Activated CD8-positive, alpha-beta T cell treated with anti-CD3 and anti-CD28 coated beads for 36 hours (primary cell): ENCODE measurements at regions not wholly inside any gene's neighbourhood (a gene's known extent, or its start where the extent isn't known, plus 50 kb on each side); places are given as distances from the start of the nearest gene placed in this dataset.
"Not testable (repeated sequence)": the region's sequence is repeated elsewhere in the genome, so short reads cannot be mapped to it uniquely, and the experiment has no call there.

Source experiments
- ATAC-seq: fragments of 200-7000 bp; cut with Tn5 transposase; one replicate; pipeline ENCODE4 v1.10.0; 2021; ENCODE audit warnings: mild to moderate bottlenecking, moderate library complexity
- CTCF ChIA-PET: fragments of 350-600 bp; sonication (Branson Sonifier 250); formaldehyde crosslinking; loops from one replicate; lab custom pipeline; 2021; ENCODE audit warnings: antibody characterized with exemption; lab: Charles Lee
- POLR2A ChIA-PET: fragments of 350-600 bp; sonication (Branson Sonifier 250); formaldehyde crosslinking; loops from one replicate; lab custom pipeline; 2021; ENCODE audit warnings: antibody characterized with exemption; lab: Charles Lee
- DNase-seq: peaks from one replicate; pipeline ENCODE4 v3.0.0-alpha.2; 2020
- H3K27ac Mint-ChIP-seq: one replicate; pipeline ENCODE4 v1.8.0; 2021; ENCODE audit warnings: mild to moderate bottlenecking, mixed read lengths
- H3K27me3 Mint-ChIP-seq: one replicate; pipeline ENCODE4 v1.8.0; 2021; ENCODE audit warnings: mixed read lengths
- H3K36me3 Mint-ChIP-seq: one replicate; pipeline ENCODE4 v1.8.0; 2021; ENCODE audit warnings: low read depth, mixed read lengths
- H3K4me1 Mint-ChIP-seq: one replicate; pipeline ENCODE4 v1.8.0; 2021; ENCODE audit warnings: low read depth, mixed read lengths
- H3K4me3 Mint-ChIP-seq: one replicate; pipeline ENCODE4 v1.8.0; 2021; ENCODE audit warnings: mild to moderate bottlenecking, moderate library complexity, mixed read lengths
- H3K9me3 Mint-ChIP-seq: one replicate; pipeline ENCODE4 v1.8.0; 2021; ENCODE audit warnings: mixed read lengths
- CTCF ChIP-seq: fragments of 200-600 bp; IDR thresholded peaks from one replicate; pipeline ENCODE4 v1.8.0; 2022; ENCODE audit warnings: antibody characterized with exemption, mild to moderate bottlenecking
- intact Hi-C: fragments of 100-400 bp; cut with micrococcal nuclease; formaldehyde crosslinking; loops from one replicate; pipeline ENCODE4 v1.10.0; 2022

- ChIA-PET CTCF (no interaction called here), POLR2A (no interaction called here)
- Mint-ChIP-seq H3K4me1 (no peaks in the 10 kb centered on the region), H3K36me3 (no peaks in the 10 kb centered on the region), H3K27ac (no peak overlapping the region), H3K4me3 (no peak overlapping the region), H3K27me3 (no peaks in the 10 kb centered on the region), H3K9me3 (peaks cover 4% of the 10 kb centered on the region)
- ATAC-seq (no peak), DNase-seq (no peak)
- TF ChIP-seq CTCF = no peak
- intact Hi-C loops = no loop called here
These were observed 75.3 kb upstream of the SYT10 start for GRCh38 chr12:33514893-33515292.

- POLR2A ChIA-PET = no interaction called here
- no peaks in the 10 kb centered on the region for H3K36me3 Mint-ChIP-seq
- ATAC-seq = no peak
- H3K9me3 Mint-ChIP-seq = no peaks in the 10 kb centered on the region
- intact Hi-C loops = no loop called here
- H3K4me3 Mint-ChIP-seq = no peak overlapping the region
- no peaks in the 10 kb centered on the region for H3K27me3 Mint-ChIP-seq
- CTCF ChIA-PET = no interaction called here
- H3K4me1 Mint-ChIP-seq = no peaks in the 10 kb centered on the region
- TF ChIP-seq CTCF = no peak
- H3K27ac Mint-ChIP-seq = no peak overlapping the region
- no peak for DNase-seq
These were observed 79.9 kb upstream of the SYT10 start for GRCh38 chr12:33519566-33519965.

GRCh38 chr12:33520505-33521302, 81.1 kb upstream of the SYT10 start:
- CTCF ChIA-PET, H3K27ac Mint-ChIP-seq, ATAC-seq, POLR2A ChIA-PET, H3K36me3 Mint-ChIP-seq, H3K4me1 Mint-ChIP-seq, H3K4me3 Mint-ChIP-seq, DNase-seq, H3K27me3 Mint-ChIP-seq, intact Hi-C loops, H3K9me3 Mint-ChIP-seq: not testable (repeated sequence)

- no peaks in the 10 kb centered on the region for H3K36me3 Mint-ChIP-seq
- POLR2A ChIA-PET = interaction anchor here (0.6 kb wide), 1 partner anchor 471 kb away, joined by 4 read pairs; no protein-coding TSS in a partner anchor
- no peaks in the 10 kb centered on the region for H3K27me3 Mint-ChIP-seq
- H3K4me1 Mint-ChIP-seq = no peaks in the 10 kb centered on the region
- no peak for TF ChIP-seq CTCF
- CTCF ChIA-PET = no interaction called here
- no peak overlapping the region for H3K4me3 Mint-ChIP-seq
- no peak for ATAC-seq
- no peak overlapping the region for H3K27ac Mint-ChIP-seq
- H3K9me3 Mint-ChIP-seq = no peaks in the 10 kb centered on the region
- DNase-seq = no peak
- intact Hi-C loops = no loop called here
These were observed 89.4 kb upstream of the SYT10 start for GRCh38 chr12:33529031-33529430.

- H3K4me1 Mint-ChIP-seq = no peaks in the 10 kb centered on the region
- H3K9me3 Mint-ChIP-seq = no peaks in the 10 kb centered on the region
- TF ChIP-seq CTCF = no peak
- no peaks in the 10 kb centered on the region for H3K36me3 Mint-ChIP-seq
- no peaks in the 10 kb centered on the region for H3K27me3 Mint-ChIP-seq
- CTCF ChIA-PET = no interaction called here
- H3K27ac Mint-ChIP-seq = no peak overlapping the region
- POLR2A ChIA-PET = no interaction called here
- H3K4me3 Mint-ChIP-seq = no peak overlapping the region
- intact Hi-C loops = no loop called here
- no peak for ATAC-seq
- no peak for DNase-seq
These were observed 90.2 kb upstream of the SYT10 start for GRCh38 chr12:33529810-33530209.
